ENCODE measurements at regions not wholly inside any gene's neighbourhood (a gene's known extent, or its start where the extent isn't known, plus 50 kb on each side); places are given as distances from the start of the nearest gene placed in this dataset.

DNA sequence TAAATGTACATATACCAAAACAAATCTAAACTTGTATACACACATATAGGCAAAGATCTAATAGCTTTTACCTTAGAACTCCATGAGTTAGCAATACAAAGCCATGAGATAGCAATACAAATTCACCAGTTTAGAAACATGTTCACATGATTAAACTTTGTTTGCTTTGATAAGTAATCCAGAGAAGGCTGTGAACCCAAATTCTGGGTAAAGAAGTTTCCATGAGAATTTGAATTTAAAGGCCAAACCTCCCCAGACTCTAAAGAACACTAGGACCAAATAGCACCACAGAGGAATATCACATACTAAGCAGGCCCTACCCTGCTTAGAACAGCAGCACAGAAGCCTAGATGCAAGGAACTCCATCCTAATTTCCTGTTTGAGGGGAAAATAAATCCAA is 83.7 kb upstream of the TP63 start:
- no peak for TF ChIP-seq CTCF (IDR thresholded peaks at IDR 0.05)
- no peak for TF ChIP-seq POLR2AphosphoS5 (IDR thresholded peaks at IDR 0.05; ENCODE audit: low read depth, low read length)
